HG03558 (cell line): ENCODE measurements at regions not wholly inside any gene's neighbourhood (a gene's known extent, or its start where the extent isn't known, plus 50 kb on each side); places are given as distances from the start of the nearest gene placed in this dataset.

Source experiments
- ATAC-seq: cut with Tn5 transposase; IDR thresholded peaks from one replicate; pipeline ENCODE4 v1.9.1; 2021; ENCODE audit warnings: moderate number of reproducible peaks; ENCODE audit not compliant: unreplicated experiment; ENCODE audit errors: extremely low read depth

- ATAC-seq, result no peak
These were observed 814.8 kb downstream of the MAFB start for GRCh38 chr20:39874049-39874893.

GRCh38 chr20:39873286-39873685, 815.8 kb downstream of the MAFB start:
- no peak for ATAC-seq

GRCh38 chr20:39871013-39871412, 818.0 kb downstream of the MAFB start:
- no peak for ATAC-seq

GRCh38 chr20:39865446-39865845, 823.6 kb downstream of the MAFB start:
- no peak for ATAC-seq

GRCh38 chr20:39862470-39862891, 826.6 kb downstream of the MAFB start:
- ATAC-seq, result no peak

GRCh38 chr20:39861381-39861780, 827.7 kb downstream of the MAFB start:
- no peak for ATAC-seq

- no peak for ATAC-seq
These were observed 831.2 kb downstream of the MAFB start for GRCh38 chr20:39857835-39858234.

GRCh38 chr20:39857187-39857586, 831.8 kb downstream of the MAFB start:
- ATAC-seq, result no peak

GRCh38 chr20:39855799-39856198, 833.2 kb downstream of the MAFB start:
- no peak for ATAC-seq

- no peak for ATAC-seq
These were observed 834.0 kb downstream of the MAFB start for GRCh38 chr20:39855056-39855455.

- no peak for ATAC-seq
These were observed 835.4 kb downstream of the MAFB start for GRCh38 chr20:39853636-39854035.

- ATAC-seq, result no peak
These were observed 836.0 kb downstream of the MAFB start for GRCh38 chr20:39853050-39853449.

GRCh38 chr20:39851459-39851858, 837.6 kb downstream of the MAFB start:
- ATAC-seq, result no peak

- no peak for ATAC-seq
These were observed 838.2 kb downstream of the MAFB start for GRCh38 chr20:39850821-39851330.

GRCh38 chr20:39850246-39850645, 838.8 kb downstream of the MAFB start:
- no peak for ATAC-seq

- ATAC-seq, result no peak
These were observed 839.4 kb downstream of the MAFB start for GRCh38 chr20:39849664-39850063.

GRCh38 chr20:39849171-39849570, 839.9 kb downstream of the MAFB start:
- ATAC-seq, result no peak

GRCh38 chr20:39839399-39840119, 849.5 kb downstream of the MAFB start:
- no peak for ATAC-seq

GRCh38 chr20:39837561-39837960, 851.5 kb downstream of the MAFB start:
- ATAC-seq, result no peak

GRCh38 chr20:39835130-39835842, 853.8 kb downstream of the MAFB start:
- ATAC-seq, result no peak

- no peak for ATAC-seq
These were observed 858.1 kb downstream of the MAFB start for GRCh38 chr20:39830903-39831302.
